MM.1S (cell line): ENCODE measurements at regions not wholly inside any gene's neighbourhood (a gene's known extent, or its start where the extent isn't known, plus 50 kb on each side); places are given as distances from the start of the nearest gene placed in this dataset.
A peak's percentile ranks its signal among the peaks of the same experiment; 100 is the strongest.

Experiments used
- DNase-seq: peaks from one replicate; pipeline ENCODE4 v3.0.0-alpha.2; 2015
- H2AFZ ChIP-seq: fragments of 300-600 bp; sonication (generic); 2 replicates; pipeline ENCODE4 v1.6.0; 2016; ENCODE audit warnings: antibody characterized with exemption, low read length
- H3F3A ChIP-seq: fragments of 300-600 bp; sonication (generic); 2 replicates; pipeline ENCODE4 v1.6.1; 2016; ENCODE audit warnings: mild to moderate bottlenecking, antibody characterized with exemption, low read length, moderate library complexity, mixed read lengths; ENCODE audit not compliant: insufficient read depth
- H3K27ac ChIP-seq: fragments of 300-600 bp; sonication (generic); 2 replicates; pipeline ENCODE4 v1.5.1; 2016; ENCODE audit warnings: mild to moderate bottlenecking, low read length
- H3K27me3 ChIP-seq: fragments of 300-600 bp; sonication (generic); replicated peaks from 2 replicates; pipeline ENCODE4 v1.6.0; 2016; ENCODE audit warnings: low read length; ENCODE audit not compliant: insufficient read depth
- H3K36me3 ChIP-seq: fragments of 300-600 bp; sonication (generic); replicated peaks from 2 replicates; pipeline ENCODE4 v1.6.1; 2016; ENCODE audit warnings: mild to moderate bottlenecking, low read length, mixed read lengths; ENCODE audit not compliant: insufficient read depth
- H3K4me1 ChIP-seq: fragments of 300-600 bp; sonication (generic); 2 replicates; pipeline ENCODE4 v1.6.1; 2016; ENCODE audit warnings: low read length, mixed read lengths
- H3K4me2 ChIP-seq: fragments of 300-600 bp; sonication (generic); 2 replicates; pipeline ENCODE4 v1.6.0; 2016; ENCODE audit warnings: low read depth, low read length
- H3K4me3 ChIP-seq: fragments of 300-600 bp; sonication (generic); 2 replicates; pipeline ENCODE4 v1.5.1; 2016; ENCODE audit warnings: low read length, mixed read lengths
- H3K79me2 ChIP-seq: fragments of 300-600 bp; sonication (generic); 2 replicates; pipeline ENCODE4 v1.6.1; 2016; ENCODE audit warnings: mixed run types, low read length, mixed read lengths
- H3K9ac ChIP-seq: fragments of 300-600 bp; sonication (generic); 2 replicates; pipeline ENCODE4 v1.6.1; 2016; ENCODE audit warnings: low read length, mixed read lengths
- H3K9me2 ChIP-seq: fragments of 300-600 bp; sonication (generic); replicated peaks from 2 replicates; pipeline ENCODE4 v1.6.1; 2016; ENCODE audit warnings: mild to moderate bottlenecking, low read length, mixed read lengths; ENCODE audit not compliant: insufficient read depth
- H3K9me3 ChIP-seq: fragments of 300-600 bp; sonication (generic); replicated peaks from 2 replicates; pipeline ENCODE4 v1.6.1; 2016; ENCODE audit warnings: mild to moderate bottlenecking, low read length, mixed read lengths; ENCODE audit not compliant: insufficient read depth
- H4K20me1 ChIP-seq: fragments of 300-600 bp; sonication (generic); 2 replicates; pipeline ENCODE4 v1.6.1; 2016; ENCODE audit warnings: mild to moderate bottlenecking, low read length, moderate library complexity, mixed read lengths; ENCODE audit not compliant: insufficient read depth
- CTCF ChIP-seq: fragments of 300-600 bp; sonication (generic); IDR thresholded peaks from 2 replicates; pipeline ENCODE4 v1.5.1; 2016; ENCODE audit warnings: antibody characterized with exemption, low read length, mixed read lengths
- EZH2 ChIP-seq: fragments of 300-600 bp; sonication (generic); optimal IDR thresholded peaks from 2 replicates; pipeline ENCODE3; 2017; ENCODE audit warnings: low read depth, mild to moderate bottlenecking, antibody characterized with exemption, low read length, mixed read lengths
- EZH2phosphoT487 ChIP-seq: fragments of 300-600 bp; sonication (generic); IDR thresholded peaks from 2 replicates; pipeline ENCODE4 v1.6.1; 2018; ENCODE audit warnings: antibody characterized with exemption, low read length

- H3K9ac ChIP-seq = no peak overlapping the region
Measured at GRCh38 chr10:58101682-58102081, 166.0 kb downstream of the IPMK start.

DNA sequence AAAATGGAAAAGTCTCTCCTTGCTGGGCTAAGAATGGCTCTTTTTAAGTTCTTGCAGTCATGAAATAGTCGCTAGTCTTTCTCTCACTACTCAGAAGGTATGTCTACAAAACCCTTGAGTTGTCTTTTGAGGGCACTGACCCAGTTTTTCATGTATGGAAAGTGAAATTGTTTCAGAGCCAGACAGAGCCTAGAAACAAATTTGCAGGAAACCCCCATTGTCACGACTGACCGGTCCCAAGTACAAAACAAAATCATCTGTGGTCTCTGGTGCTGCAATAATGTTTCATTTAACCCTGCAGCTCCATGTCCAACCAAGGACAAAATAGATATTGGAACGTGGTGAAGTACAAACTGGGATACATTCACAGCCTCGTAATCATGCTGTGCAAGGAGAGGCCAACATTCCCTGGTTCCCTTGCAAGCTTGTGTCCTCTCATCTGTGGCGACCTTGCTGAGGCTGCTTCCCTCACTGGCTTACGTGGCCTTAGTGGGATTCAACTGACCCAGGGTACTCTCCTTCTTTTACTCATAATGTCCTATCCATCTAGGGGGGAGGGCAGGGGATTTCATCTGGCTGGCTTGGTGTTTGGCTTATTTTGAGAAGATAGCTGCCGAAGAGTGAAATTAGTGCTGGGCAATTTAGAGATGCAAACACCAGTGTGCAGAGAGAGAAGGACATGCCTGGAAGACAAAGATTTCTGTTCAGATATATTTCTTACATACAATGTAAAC, 172.5 kb downstream of the IPMK start:
- H3K4me3 ChIP-seq = no peak overlapping the region
- no peaks in the 10 kb centered on the region for H3K27me3 ChIP-seq
- H3K4me2 ChIP-seq = no peak overlapping the region
- H3K27ac ChIP-seq = no peak overlapping the region
- no peaks in the 10 kb centered on the region for H3K9me3 ChIP-seq
- TF ChIP-seq CTCF = no peak
- no peak for TF ChIP-seq EZH2phosphoT487
- no peak for TF ChIP-seq EZH2
- no peaks in the 10 kb centered on the region for H3K9me2 ChIP-seq
- H2AFZ ChIP-seq = no peak overlapping the region
- peak; percentile 13 for DNase-seq
- H3F3A ChIP-seq = no peaks in the 10 kb centered on the region
- no peaks in the 10 kb centered on the region for H3K4me1 ChIP-seq
- no peaks in the 10 kb centered on the region for H4K20me1 ChIP-seq
- H3K36me3 ChIP-seq = no peaks in the 10 kb centered on the region
- no peak overlapping the region for H3K9ac ChIP-seq
- no peaks in the 10 kb centered on the region for H3K79me2 ChIP-seq

More at GRCh38 chr10:58101682-58102081, 166.0 kb downstream of the IPMK start:
- H4K20me1 ChIP-seq = no peaks in the 10 kb centered on the region
- TF ChIP-seq EZH2phosphoT487 (no peak), EZH2 (no peak), CTCF (no peak)
- no peak for DNase-seq
- no peak overlapping the region for H3K4me2 ChIP-seq
- no peak overlapping the region for H3K27ac ChIP-seq
- H3K36me3 ChIP-seq = no peaks in the 10 kb centered on the region
- no peaks in the 10 kb centered on the region for H3K79me2 ChIP-seq
- no peaks in the 10 kb centered on the region for H3F3A ChIP-seq
- no peaks in the 10 kb centered on the region for H3K9me3 ChIP-seq
- no peak overlapping the region for H3K4me3 ChIP-seq
- no peaks in the 10 kb centered on the region for H3K4me1 ChIP-seq
- no peak overlapping the region for H2AFZ ChIP-seq
- no peaks in the 10 kb centered on the region for H3K9me2 ChIP-seq
- H3K27me3 ChIP-seq = no peaks in the 10 kb centered on the region

DNA sequence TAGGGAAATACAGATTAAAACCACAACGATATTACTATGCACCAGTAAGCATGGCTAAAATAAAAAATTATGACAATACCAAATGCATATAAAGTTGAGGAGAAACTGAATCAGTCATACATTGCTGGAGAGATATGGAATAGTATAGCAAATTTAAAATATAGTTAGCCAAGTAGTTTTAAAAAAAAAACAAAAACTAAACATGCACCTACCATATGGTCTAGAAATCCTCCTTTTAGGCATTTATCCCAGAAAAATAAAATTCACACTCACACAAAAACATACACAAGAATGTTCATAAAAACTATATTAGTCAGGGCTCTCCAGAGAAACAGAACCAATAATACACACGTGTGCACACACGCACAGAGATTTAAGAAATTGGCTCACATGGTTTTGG, 175.8 kb downstream of the IPMK start:
- no peaks in the 10 kb centered on the region for H3K9me3 ChIP-seq
- no peak for DNase-seq
- H3F3A ChIP-seq = no peaks in the 10 kb centered on the region
- no peaks in the 10 kb centered on the region for H3K36me3 ChIP-seq
- no peaks in the 10 kb centered on the region for H3K4me1 ChIP-seq
- no peak overlapping the region for H2AFZ ChIP-seq
- no peak overlapping the region for H3K4me2 ChIP-seq
- no peaks in the 10 kb centered on the region for H3K9me2 ChIP-seq
- no peaks in the 10 kb centered on the region for H4K20me1 ChIP-seq
- H3K9ac ChIP-seq = no peak overlapping the region
- no peak for TF ChIP-seq CTCF
- no peak for TF ChIP-seq EZH2
- TF ChIP-seq EZH2phosphoT487 = no peak
- H3K27ac ChIP-seq = no peak overlapping the region
- H3K79me2 ChIP-seq = no peaks in the 10 kb centered on the region
- no peaks in the 10 kb centered on the region for H3K27me3 ChIP-seq
- no peak overlapping the region for H3K4me3 ChIP-seq
